Glomerular endothelial cell (primary cell): ENCODE measurements at regions not wholly inside any gene's neighbourhood (a gene's known extent, or its start where the extent isn't known, plus 50 kb on each side); places are given as distances from the start of the nearest gene placed in this dataset.

Experiments
- DNase-seq: peaks from one replicate; pipeline ENCODE4 v3.0.0-alpha.2; 2011; ENCODE audit warnings: low read depth, low spot score; ENCODE audit errors: extremely low read depth

GRCh38 chr2:226154610-226155009 is 645.0 kb downstream of the IRS1 start:
- DNase-seq, result no peak

- DNase-seq, result no peak
These were observed 646.1 kb downstream of the IRS1 start for GRCh38 chr2:226153553-226153952.

DNA sequence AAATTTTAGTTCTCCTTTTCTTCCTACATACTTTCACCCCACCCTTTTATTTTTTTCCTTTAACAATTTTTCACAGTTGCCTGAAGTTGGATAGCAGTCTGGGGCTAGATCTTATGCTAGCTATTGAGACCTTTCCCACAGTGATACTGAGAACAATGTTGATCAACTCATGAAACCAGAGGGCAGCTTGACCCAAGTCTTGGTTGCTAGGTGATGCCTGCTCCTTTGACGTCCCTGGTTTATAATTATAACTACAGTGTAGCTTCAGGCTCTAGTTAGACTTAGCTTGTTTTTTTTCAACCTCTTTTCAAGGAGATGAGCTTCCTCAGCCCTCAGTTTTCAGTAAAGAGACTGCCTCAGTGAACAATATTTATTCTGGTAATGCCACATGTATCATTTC is 648.5 kb downstream of the IRS1 start:
- DNase-seq, result no peak

- no peak for DNase-seq
These were observed 656.5 kb downstream of the IRS1 start for GRCh38 chr2:226143091-226143490.

- no peak for DNase-seq
These were observed 657.2 kb downstream of the IRS1 start for GRCh38 chr2:226142463-226142862.

- no peak for DNase-seq
These were observed 659.0 kb downstream of the IRS1 start for GRCh38 chr2:226140594-226140993.

GRCh38 chr2:226139759-226140158 is 659.9 kb downstream of the IRS1 start:
- DNase-seq, result no peak

DNA sequence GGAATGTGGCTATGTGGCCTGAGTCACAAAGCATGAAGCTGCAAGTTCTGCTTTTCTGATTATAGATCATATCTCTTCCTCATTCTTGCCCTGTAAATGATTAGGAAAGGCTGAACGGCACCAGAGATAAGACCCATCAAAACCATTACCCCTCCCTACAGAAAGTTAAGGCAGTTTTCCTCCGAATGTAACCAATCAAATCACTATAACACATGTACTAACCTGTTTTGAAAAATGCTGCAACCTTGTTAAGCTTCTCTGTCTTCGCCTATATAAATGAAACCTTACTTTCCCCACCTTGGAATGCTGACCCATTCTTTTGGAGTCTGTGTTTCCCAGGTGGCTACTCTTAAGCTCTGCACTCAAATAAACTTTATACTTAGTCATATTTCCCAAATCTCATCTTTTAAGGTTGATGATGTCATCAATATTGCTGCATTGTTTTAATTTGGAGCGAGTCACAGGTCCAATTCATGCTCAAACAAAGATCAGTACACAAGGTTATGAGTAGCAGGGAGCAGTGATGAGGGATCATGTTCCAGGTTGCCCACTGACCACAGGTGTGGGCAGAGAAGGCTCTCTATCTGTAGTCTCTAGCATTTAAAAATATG is 662.3 kb downstream of the IRS1 start:
- DNase-seq, result no peak

GRCh38 chr2:226136739-226137138 is 662.9 kb downstream of the IRS1 start:
- DNase-seq, result no peak

DNA sequence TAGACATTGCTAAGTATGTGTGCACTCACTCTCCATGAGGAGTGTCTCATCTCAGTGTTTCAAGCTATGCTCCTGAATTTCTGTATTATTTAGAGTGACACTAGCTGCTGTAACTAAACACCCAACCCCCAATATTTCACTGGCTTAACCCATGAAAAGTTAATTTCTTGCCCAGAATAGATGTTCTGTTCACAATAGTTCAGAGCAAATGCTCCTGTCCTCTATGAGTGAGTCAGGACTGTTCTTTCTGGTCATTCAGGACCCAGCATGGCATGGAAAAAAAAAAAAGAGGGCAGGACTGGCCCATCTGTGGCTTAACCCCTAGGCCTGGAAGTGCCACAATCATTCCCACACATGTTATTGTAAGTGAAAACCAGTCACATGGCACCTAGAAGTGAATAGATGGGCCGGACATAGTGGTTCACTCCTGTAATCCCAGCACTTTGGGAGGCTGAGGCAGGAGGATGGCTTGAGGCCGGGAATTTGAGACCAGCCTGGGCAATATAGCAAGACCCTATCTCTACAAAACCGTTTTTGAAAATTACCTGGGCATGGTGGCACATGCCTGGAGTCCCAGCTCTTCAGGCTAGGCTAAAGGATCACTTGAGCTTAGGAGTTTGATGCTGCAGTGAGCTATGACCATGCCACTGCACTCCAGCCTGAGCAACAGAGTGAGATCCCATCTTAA is 663.6 kb downstream of the IRS1 start:
- no peak for DNase-seq

DNA sequence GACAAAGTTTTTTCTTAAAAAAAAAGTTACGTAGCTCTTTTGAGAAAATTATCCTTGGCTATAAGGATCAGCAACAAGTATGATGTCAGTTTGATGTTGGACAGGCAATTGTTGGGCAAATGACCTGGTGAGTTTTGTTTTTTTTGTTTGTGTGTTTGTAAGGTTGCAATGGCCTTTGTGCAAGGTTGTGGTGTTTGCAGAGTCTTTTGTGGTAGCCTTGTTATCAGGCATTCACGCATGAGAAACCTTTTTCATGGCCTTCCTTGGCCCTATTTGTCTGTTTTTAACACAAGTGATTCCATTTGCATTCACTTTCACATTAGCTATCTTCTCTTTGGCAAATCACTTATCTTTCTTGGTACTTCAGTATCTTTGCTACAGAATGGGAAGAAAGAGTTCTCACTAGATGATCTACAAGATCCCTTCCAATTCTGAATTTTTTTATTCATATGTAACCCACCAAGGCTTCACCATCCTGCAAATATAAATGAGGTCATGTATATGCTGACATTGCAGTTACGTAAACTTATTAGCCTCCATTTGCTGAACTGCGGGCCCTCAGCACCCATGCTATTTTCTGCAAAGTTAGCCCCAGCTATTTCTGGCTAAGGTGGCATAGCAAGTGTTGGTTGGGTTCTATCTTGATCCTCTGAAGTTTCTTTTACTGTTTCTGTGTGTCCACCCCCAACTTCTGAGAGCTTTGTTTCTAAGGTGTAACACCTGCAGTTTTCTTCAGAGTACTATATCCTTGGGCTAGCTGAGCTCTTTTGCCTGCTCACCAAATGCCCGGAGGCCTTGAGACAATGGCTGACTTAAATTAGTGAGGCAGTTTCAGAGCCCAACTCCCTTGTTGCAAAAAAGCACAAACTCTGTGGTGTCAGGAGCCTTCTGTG is 667.1 kb downstream of the IRS1 start:
- no peak for DNase-seq

DNA sequence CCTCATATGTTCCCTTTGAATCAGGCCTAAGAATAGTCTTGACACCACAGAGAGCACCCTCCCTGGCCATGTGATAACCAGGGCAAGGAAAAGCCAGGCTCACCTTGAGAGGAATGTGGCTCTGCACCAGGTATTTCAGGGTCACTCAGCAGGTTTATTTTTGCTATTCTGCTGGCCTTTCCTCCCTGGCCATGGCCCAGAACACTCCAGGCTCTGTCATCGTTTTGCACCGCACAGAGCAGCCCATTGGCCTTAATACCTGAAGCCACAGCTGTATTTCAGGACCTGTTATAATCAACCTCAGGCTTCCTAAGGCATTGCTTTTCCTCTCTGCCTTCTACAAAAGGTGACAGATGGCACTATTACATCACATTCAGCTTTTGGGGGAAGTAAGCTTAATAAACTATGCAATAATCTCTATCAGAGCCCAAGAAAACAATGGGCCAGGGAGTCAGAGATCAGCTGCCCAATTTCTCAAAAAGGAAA is 668.3 kb downstream of the IRS1 start:
- no peak for DNase-seq

DNA sequence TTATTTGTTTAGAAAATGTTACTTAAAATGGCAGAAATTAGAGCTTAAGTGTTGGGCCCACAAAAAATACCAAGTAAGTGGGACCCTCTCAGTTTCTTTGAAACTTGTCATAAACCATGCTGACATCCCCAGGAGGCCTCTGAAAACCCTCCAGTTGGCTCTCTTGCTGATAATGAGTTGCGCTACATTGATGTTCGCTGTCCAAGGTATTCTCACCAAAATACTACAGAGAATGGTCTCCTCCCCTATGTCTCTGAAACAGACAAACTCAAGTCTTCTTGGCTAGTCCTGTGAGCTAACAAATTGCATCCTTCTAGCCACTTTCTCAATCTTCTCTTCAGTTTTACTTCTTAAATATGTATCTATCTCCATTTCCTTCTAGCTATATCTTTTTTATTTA is 669.4 kb downstream of the IRS1 start:
- no peak for DNase-seq

- no peak for DNase-seq
These were observed 671.9 kb downstream of the IRS1 start for GRCh38 chr2:226127682-226128081.

DNA sequence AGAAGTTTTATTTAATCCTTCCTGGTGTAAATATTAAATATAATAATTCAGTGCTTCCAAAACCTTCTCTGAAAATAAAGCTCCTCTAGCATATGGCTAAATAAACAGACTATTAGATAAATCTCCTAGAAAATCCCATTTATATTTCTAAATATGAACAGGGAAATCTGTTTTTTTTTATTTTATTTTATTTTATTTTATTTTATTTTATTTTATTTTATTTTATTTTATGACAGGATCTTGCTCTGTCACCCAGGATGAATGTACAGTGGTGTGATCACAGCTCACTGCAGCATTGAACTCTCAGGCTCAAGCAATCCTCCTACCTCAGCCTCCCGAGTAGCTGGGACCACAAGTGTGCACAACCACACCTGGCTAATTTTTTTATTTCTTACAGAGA is 673.5 kb downstream of the IRS1 start:
- DNase-seq, result no peak

GRCh38 chr2:226125176-226125883 is 674.3 kb downstream of the IRS1 start:
- DNase-seq, result no peak

DNA sequence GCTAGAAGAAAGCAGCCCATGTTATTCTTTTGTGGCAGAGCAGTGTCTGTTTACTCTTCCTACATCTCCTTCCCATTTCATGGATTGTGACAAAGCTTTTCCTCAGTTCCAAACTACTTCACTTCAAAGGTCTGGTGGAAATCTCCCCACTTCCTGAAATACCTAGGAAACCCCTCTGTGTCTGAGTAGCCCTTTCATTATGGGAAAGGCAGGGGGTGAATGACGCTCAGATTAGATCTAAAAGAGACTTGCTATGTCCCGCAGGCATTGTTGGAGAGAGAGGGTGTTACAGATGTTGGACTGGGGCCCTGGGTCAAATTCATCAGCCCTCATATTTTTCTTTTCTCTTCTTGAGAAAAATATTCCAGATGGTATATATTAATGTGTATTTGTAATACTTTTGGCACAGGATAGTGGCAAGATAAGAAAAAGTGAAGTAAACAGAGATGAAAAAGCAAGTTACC is 675.0 kb downstream of the IRS1 start:
- DNase-seq, result no peak

- DNase-seq, result no peak
These were observed 676.3 kb downstream of the IRS1 start for GRCh38 chr2:226123300-226123699.

GRCh38 chr2:226122041-226122440 is 677.6 kb downstream of the IRS1 start:
- no peak for DNase-seq

DNA sequence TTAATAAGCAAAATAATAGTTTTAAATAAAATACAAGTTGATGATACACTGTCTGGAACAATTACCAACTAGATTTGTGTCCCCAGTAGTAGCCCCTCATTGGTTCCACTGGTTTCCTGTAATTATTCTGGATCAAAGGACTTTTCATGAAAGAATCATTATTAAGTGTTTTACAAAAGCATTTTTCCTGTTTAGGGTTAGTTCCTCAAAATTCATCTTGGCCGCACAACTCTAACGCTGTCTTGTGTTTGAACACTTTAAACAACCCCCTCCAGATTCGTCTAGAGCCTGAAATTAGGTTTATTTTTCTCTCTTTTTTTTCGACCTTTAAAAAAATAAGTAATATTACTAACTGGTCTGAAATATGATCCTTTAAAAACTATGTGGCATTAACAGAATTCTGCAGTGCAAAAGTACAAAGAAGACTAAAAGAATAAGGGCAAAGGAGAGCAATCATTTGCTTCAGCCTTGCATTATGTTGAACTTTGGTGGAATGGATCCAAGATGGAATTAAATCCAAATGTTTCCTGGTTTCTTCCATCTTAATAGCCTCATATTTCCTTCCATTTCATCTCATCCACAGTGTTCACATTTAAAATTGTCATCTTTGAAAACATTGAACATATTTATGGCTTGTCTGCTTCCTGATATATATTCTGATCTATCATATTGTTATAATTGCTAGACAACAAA is 678.4 kb downstream of the IRS1 start:
- no peak for DNase-seq
